SH-SY5Y (cell line): ENCODE measurements at regions not wholly inside any gene's neighbourhood (a gene's known extent, or its start where the extent isn't known, plus 50 kb on each side); places are given as distances from the start of the nearest gene placed in this dataset.

ENCODE experiments used
- GATA2 ChIP-seq: IDR thresholded peaks from 2 replicates; pipeline ENCODE4 v1.6.1; 2011; ENCODE audit warnings: mild to moderate bottlenecking, low read depth, low read length
- GATA3 ChIP-seq: IDR thresholded peaks from 2 replicates; pipeline ENCODE4 v1.6.1; 2011; ENCODE audit warnings: low read depth, mild to moderate bottlenecking, low read length, moderate library complexity

GRCh38 chr4:114161809-114162208, 182.4 kb upstream of the ARSJ start:
- TF ChIP-seq GATA2: no peak
- no peak for TF ChIP-seq GATA3
